Brain microvascular endothelial cell (primary cell): ENCODE measurements at regions not wholly inside any gene's neighbourhood (a gene's known extent, or its start where the extent isn't known, plus 50 kb on each side); places are given as distances from the start of the nearest gene placed in this dataset.

Experiments
- DNase-seq: peaks from one replicate; pipeline ENCODE4 v3.0.0-alpha.2; 2020
- H3K27ac ChIP-seq: fragments of 250-450 bp; sonication (Bioruptor Pico); 2 replicates; pipeline ENCODE4 v1.5.1; 2020; ENCODE audit warnings: mild to moderate bottlenecking, moderate library complexity
- H3K27me3 ChIP-seq: fragments of 250-450 bp; sonication (Bioruptor Pico); replicated peaks from 2 replicates; pipeline ENCODE4 v1.5.1; 2020; ENCODE audit warnings: mild to moderate bottlenecking
- H3K36me3 ChIP-seq: fragments of 250-450 bp; sonication (Bioruptor Pico); replicated peaks from 2 replicates; pipeline ENCODE4 v1.5.1; 2020; ENCODE audit warnings: mild to moderate bottlenecking
- H3K4me3 ChIP-seq: 2 replicates; pipeline ENCODE4 v1.5.1; 2011; ENCODE audit warnings: low read depth, mild to moderate bottlenecking, control low read depth, low read length, moderate library complexity
- in situ Hi-C: cut with HindIII; loops from 2 replicates; pipeline ENCODE4 v1.10.0; 2017; ENCODE audit warnings: low sequenced_read_pairs, low pct_ligation_motif_present
- TF ChIP-seq, protein P1 (sequence below): IDR thresholded peaks from 2 replicates; pipeline ENCODE4 v1.5.1; 2011; ENCODE audit warnings: low read depth, mild to moderate bottlenecking, moderate library complexity, low read length, control low read depth, inconsistent platforms; ENCODE audit errors: missing control alignments

- no peaks in the 10 kb centered on the region for H3K36me3 ChIP-seq
- DNase-seq, result peak; percentile 24
- no peak overlapping the region for H3K27ac ChIP-seq
- H3K4me3 ChIP-seq, result no peak overlapping the region
- in situ Hi-C loops, result no loop called here
- H3K27me3 ChIP-seq, result no peaks in the 10 kb centered on the region
- TF ChIP-seq, protein P1, sequence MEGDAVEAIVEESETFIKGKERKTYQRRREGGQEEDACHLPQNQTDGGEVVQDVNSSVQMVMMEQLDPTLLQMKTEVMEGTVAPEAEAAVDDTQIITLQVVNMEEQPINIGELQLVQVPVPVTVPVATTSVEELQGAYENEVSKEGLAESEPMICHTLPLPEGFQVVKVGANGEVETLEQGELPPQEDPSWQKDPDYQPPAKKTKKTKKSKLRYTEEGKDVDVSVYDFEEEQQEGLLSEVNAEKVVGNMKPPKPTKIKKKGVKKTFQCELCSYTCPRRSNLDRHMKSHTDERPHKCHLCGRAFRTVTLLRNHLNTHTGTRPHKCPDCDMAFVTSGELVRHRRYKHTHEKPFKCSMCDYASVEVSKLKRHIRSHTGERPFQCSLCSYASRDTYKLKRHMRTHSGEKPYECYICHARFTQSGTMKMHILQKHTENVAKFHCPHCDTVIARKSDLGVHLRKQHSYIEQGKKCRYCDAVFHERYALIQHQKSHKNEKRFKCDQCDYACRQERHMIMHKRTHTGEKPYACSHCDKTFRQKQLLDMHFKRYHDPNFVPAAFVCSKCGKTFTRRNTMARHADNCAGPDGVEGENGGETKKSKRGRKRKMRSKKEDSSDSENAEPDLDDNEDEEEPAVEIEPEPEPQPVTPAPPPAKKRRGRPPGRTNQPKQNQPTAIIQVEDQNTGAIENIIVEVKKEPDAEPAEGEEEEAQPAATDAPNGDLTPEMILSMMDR, result peak; percentile 62
These were observed 57.1 kb upstream of the CEP162 start for GRCh38 chr6:84284428-84285049.

DNA sequence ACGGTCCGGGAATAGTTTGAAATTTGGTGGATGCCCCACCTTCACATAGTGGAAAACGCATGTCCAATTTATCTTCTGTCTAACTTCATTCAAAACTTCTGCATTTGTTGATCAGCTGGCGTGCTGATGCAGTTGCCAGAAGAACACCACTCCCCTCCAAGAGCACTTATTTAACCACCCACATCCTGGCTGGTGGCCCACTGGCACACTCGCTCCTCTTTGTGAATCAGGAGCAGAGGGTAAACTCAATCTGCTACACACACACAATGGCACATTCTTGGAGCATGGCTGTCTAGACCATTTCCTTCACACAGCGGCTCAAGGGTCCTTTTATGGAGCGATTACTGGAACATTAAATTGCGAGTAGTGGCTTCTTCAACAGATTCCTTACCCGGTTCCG lies 55.1 kb upstream of the CEP162 start:
- in situ Hi-C loops, result no loop called here
- Histone ChIP-seq H3K27ac (no peak overlapping the region), H3K4me3 (no peak overlapping the region), H3K27me3 (no peaks in the 10 kb centered on the region), H3K36me3 (no peaks in the 10 kb centered on the region)
- TF ChIP-seq, protein P1, result no peak
- DNase-seq, result no peak

DNA sequence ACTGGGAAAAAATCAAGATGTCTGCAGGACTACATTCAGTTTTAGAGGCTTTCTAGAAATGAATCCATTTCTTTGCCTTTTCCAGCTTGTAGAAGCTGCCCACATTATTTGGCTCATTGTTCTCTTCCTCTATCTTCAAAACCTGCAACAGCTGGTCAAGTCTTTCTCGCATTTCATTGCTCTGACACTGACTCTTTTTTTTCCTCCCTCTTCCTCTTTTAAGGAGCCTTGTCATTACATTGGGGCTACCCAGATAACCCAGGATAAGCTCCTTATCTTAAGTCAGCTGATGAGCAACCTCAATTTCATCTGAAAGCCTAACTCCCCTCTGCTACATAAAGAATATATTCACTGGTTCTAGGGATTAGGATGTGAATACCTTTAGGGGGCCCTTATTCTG lies 53.2 kb upstream of the CEP162 start:
- no peak overlapping the region for H3K27ac ChIP-seq
- in situ Hi-C loops, result no loop called here

DNA sequence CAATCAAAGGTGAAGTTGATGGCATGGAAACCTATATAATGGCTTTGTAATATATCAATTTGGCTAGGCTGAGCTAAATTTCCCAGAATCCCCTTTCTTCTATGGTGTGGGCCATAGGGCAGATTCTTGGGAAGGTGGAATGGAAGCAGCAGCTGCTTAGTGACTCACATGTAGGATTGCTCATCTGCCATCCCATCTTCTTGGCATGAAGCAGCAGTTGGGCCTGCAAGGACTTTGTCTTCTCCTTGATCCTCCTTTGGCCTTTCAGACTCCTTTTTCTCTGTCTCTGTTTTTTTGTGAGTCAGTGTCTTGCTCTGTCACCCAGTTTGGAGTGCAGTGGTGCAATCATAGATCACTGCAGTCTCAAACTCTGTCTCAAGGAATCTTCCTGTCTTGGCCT lies 52.6 kb upstream of the CEP162 start:
- TF ChIP-seq, protein P1, result no peak
- in situ Hi-C loops, result no loop called here

More for the DNA sequence above, 53.2 kb upstream of the CEP162 start:
- Histone ChIP-seq H3K27me3 (no peaks in the 10 kb centered on the region), H3K4me3 (no peak overlapping the region), H3K36me3 (no peaks in the 10 kb centered on the region)
- no peak for DNase-seq
- TF ChIP-seq, protein P1, result no peak

GRCh38 chr6:84278321-84278998 lies 51.0 kb upstream of the CEP162 start:
- in situ Hi-C loops, result no loop called here
- no peak for DNase-seq
- Histone ChIP-seq H3K36me3 (no peaks in the 10 kb centered on the region), H3K27me3 (no peaks in the 10 kb centered on the region), H3K27ac (no peak overlapping the region), H3K4me3 (no peak overlapping the region)
- TF ChIP-seq, protein P1, result no peak

More for the DNA sequence above, 52.6 kb upstream of the CEP162 start:
- H3K36me3 ChIP-seq, result no peaks in the 10 kb centered on the region
- H3K27me3 ChIP-seq, result no peaks in the 10 kb centered on the region
- no peak overlapping the region for H3K4me3 ChIP-seq
- H3K27ac ChIP-seq, result no peak overlapping the region
- DNase-seq, result peak; percentile 43
